GF-D8 (cell line): ENCODE measurements at regions not wholly inside any gene's neighbourhood (a gene's known extent, or its start where the extent isn't known, plus 50 kb on each side); places are given as distances from the start of the nearest gene placed in this dataset.
A peak's percentile ranks its signal among the peaks of the same experiment; 100 is the strongest.
"Not testable (repeated sequence)": the region's sequence is repeated elsewhere in the genome, so short reads cannot be mapped to it uniquely, and the experiment has no call there.

Experiments
- DNase-seq: peaks from one replicate; lab custom pipeline; 2025; lab: John Stamatoyannopoulos, UW

- no peak for DNase-seq
Measured at GRCh38 chrX:148265829-148266228, 234.6 kb upstream of the AFF2 start.

- no peak for DNase-seq
Measured at GRCh38 chrX:148268673-148269072, 231.7 kb upstream of the AFF2 start.

GRCh38 chrX:148269513-148269912, 230.9 kb upstream of the AFF2 start:
- peak; percentile 14 for DNase-seq

- DNase-seq = peak; percentile 50
Measured at GRCh38 chrX:148270499-148270898, 229.9 kb upstream of the AFF2 start.

- peak; percentile 86 for DNase-seq
Measured at GRCh38 chrX:148271263-148271662, 229.2 kb upstream of the AFF2 start.

- no peak for DNase-seq
Measured at GRCh38 chrX:148281920-148282319, 218.5 kb upstream of the AFF2 start.

- no peak for DNase-seq
Measured at GRCh38 chrX:148282504-148282903, 217.9 kb upstream of the AFF2 start.

GRCh38 chrX:148284056-148284455, 216.4 kb upstream of the AFF2 start:
- no peak for DNase-seq

- DNase-seq = no peak
Measured at GRCh38 chrX:148284821-148285220, 215.6 kb upstream of the AFF2 start.

- DNase-seq = no peak
Measured at GRCh38 chrX:148288451-148288850, 212.0 kb upstream of the AFF2 start.

- DNase-seq = no peak
Measured at GRCh38 chrX:148290041-148290440, 210.4 kb upstream of the AFF2 start.

GRCh38 chrX:148290931-148291330, 209.5 kb upstream of the AFF2 start:
- DNase-seq = no peak

- no peak for DNase-seq
Measured at GRCh38 chrX:148298737-148299136, 201.7 kb upstream of the AFF2 start.

- not testable (repeated sequence) for DNase-seq
Measured at GRCh38 chrX:148305214-148305613, 195.2 kb upstream of the AFF2 start.

- no peak for DNase-seq
Measured at GRCh38 chrX:148309413-148309812, 191.0 kb upstream of the AFF2 start.

- DNase-seq = peak; percentile 82
Measured at GRCh38 chrX:148310426-148311165, 189.8 kb upstream of the AFF2 start.

GRCh38 chrX:148311544-148311943, 188.9 kb upstream of the AFF2 start:
- no peak for DNase-seq

- DNase-seq = no peak
Measured at GRCh38 chrX:148314876-148315275, 185.5 kb upstream of the AFF2 start.

GRCh38 chrX:148316446-148316845, 184.0 kb upstream of the AFF2 start:
- no peak for DNase-seq

- DNase-seq = no peak
Measured at GRCh38 chrX:148322906-148323305, 177.5 kb upstream of the AFF2 start.

GRCh38 chrX:148333989-148334388, 166.4 kb upstream of the AFF2 start:
- DNase-seq = no peak

GRCh38 chrX:148337873-148338272, 162.5 kb upstream of the AFF2 start:
- DNase-seq = no peak

GRCh38 chrX:148354916-148355315, 145.5 kb upstream of the AFF2 start:
- no peak for DNase-seq

- DNase-seq = no peak
Measured at GRCh38 chrX:148361641-148362040, 138.8 kb upstream of the AFF2 start.
